GM19328 (cell line): ENCODE measurements at regions not wholly inside any gene's neighbourhood (a gene's known extent, or its start where the extent isn't known, plus 50 kb on each side); places are given as distances from the start of the nearest gene placed in this dataset.
A peak's percentile ranks its signal among the peaks of the same experiment; 100 is the strongest.
"Not testable (repeated sequence)": the region's sequence is repeated elsewhere in the genome, so short reads cannot be mapped to it uniquely, and the experiment has no call there.

Source experiments
- ATAC-seq: cut with Tn5 transposase; IDR thresholded peaks from one replicate; pipeline ENCODE4 v1.9.1; 2021; ENCODE audit warnings: mild to moderate bottlenecking, moderate library complexity; ENCODE audit not compliant: unreplicated experiment

DNA sequence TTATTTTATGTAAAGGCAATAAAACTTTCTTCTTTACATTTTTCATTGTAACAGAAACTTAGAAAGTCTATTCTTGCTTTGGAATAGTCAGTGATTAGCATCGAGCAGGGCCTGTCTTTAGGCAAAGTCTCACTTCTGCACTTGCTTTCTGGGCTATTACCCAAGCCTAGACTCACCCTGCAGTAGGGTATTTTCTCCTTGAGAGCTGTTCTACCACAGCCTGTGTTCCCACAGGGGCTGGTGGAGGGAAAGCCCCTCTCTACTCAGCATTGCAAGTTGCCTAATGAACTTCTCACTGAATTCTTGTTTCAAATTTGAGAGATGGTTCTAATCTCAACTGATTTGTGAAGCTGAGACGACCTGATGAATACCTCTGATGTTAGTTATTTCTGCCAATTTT lies 111.7 kb upstream of the KLHL14 start:
- ATAC-seq = peak; percentile 76

DNA sequence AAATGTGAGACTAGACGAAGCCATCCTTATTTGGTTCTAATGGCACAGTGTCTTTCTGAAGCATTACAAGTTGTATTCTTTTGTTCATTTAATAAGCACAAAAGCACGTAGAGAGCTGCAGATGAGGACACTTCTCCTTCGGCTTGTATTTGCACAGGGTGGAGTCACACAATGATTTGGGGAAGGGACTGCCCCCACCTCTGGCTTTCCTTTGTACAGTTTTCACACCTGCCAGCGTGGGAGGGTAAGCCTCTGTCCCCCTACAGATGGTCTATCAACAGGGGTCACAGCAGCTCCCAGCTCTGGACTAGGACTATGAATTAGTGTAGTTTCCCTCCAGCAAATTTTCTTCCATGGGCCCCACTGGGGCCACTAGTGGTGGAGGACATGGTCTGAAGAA lies 108.2 kb upstream of the KLHL14 start:
- ATAC-seq = no peak

DNA sequence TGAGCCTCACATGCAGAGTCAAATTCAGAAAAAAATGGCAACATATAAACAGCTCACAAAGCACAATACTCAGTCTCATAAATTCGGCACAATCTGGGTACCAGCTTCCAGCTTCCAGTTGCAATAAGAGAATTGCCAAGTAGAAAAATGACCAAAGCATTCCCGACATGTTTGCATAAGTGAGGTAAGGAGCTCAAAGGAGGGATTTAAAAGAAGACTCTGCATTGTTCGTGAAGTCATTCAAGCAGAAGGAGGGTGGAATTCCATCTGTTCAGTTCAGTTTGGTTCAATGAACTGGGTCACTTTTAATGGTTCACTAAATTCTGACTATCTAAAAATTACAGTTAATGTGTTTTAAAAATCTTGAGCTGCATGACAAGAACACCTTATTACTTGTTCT lies 106.7 kb upstream of the KLHL14 start:
- ATAC-seq = no peak

DNA sequence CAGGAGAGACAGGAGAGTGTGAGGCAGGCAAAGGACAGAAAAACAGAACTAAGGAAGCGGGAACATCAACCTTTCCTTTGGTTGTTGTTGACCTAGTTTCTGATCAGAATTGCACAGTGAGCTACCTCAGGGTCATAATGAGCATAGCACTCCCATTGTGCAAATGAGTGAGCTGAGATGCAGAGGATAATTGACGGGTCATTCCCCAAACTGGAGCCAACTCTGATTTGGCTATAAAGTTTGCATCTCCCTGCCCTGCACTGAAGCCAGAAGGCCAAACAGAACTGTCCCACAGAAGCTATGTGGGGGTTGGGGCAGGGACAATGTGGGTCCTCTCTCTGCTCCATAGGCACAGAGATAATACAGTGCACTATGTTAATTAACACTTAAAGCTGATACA lies 105.6 kb upstream of the KLHL14 start:
- no peak for ATAC-seq

DNA sequence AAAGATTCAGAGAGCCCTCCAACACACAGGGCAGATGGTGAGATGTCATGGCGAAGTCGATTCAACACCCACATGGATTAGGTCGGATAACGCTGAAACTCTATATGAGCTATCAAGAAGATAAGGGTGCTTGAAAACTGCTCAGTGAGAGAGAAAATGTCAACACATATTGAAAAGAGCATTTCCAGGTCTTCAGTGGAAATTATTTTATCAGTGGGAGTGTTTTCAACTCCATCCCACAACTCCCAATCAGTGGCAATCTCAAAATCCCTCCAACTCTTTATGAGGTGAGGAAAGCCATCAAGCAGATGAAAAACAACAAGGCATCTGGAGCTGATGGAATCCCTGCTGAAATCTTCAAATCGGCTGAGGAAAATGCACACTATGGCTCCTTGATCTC lies 104.5 kb upstream of the KLHL14 start:
- ATAC-seq = no peak

DNA sequence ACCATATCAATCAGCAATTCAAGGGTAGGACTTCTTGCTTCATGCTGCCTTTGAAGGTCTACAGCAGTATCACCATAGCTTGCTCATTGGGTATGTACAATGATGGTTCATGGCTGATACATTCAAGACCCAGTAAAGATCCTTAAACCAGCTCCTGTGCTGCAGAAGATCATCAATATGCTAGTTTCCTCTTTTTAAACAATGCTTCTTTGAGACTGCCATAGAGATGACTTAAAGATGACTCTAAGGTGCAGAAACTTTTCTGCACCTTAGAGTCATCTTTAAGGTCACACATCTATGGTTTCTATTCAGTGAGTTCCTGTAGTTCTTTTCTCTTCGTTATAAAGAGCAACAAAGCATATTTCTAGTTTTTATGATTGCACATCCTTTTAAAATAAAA lies 102.8 kb upstream of the KLHL14 start:
- no peak for ATAC-seq

DNA sequence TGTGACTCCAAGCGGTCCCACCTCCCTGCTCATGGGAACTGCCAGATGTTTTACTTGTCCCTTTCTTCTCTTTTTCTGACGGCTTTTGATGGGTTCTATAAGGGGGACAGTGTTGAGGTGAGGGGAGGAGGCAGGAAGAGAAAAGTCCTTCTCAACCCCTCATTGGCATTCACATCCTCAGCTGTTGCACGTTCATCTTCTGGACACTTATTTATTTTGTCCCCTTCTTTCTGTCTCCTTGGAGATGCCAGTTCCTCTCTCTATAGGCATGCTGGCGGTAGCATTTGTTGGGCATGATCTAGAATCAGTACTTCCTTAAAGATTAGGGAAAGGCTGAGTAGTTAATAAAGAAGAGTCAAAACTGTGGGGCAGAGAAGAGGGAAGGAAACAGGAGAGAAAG lies 99.0 kb upstream of the KLHL14 start:
- ATAC-seq = no peak

DNA sequence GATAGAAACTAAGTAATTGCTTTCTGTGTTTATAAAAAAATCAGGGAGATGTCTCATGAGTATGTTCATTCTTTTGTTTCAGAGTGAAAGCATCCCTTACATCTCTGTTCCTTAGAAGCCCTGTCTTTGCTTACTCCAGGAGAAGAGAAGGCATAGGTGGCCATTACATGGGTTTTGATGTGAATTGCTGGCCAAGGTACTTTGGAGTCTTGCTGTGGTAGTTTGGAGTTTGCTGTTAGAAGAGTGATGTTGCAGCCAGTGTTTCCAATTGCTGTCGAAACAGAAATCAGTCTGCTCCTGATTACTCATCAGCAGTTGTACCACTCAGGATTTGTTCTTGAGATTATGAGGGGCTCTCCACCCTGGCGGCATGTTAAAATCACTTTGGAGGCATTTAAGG lies 97.8 kb upstream of the KLHL14 start:
- ATAC-seq = no peak

DNA sequence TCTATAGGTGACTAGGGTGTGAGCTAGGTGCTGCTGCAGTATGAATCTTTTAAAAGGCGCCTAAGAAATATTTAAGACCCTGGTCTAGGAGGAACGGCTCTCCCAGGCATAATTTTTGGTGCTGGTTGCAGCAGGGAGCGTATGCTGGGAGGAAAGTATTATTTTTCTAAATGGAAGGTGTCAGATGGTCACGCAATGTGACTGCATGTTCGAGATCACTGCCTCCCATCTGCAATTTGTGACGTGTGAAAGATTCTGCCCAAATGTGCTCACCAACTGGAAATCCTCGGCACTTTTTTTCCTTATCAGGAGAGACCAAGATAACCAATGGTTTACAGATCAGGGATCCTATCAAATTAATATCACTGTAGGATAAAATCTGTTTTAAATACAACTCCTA lies 95.6 kb upstream of the KLHL14 start:
- ATAC-seq = no peak

DNA sequence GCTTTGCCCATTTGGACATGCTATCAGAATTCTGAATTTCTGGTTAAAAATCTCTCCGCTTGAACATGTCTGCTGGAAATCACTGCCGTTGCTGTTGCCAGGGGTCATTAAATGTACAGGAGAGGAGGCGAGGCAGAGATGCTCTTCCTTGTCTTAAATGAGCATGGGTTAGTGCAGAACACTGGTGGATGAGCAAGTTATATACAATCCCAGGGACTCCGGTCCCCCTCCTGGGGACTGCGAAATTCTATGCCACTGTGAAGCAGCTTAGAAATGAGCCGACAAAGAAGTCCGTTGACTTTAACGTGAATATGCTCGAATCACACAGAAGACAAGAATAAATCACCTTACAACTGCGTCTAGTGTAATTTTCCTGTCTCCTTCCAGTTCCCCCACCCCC lies 95.1 kb upstream of the KLHL14 start:
- no peak for ATAC-seq

DNA sequence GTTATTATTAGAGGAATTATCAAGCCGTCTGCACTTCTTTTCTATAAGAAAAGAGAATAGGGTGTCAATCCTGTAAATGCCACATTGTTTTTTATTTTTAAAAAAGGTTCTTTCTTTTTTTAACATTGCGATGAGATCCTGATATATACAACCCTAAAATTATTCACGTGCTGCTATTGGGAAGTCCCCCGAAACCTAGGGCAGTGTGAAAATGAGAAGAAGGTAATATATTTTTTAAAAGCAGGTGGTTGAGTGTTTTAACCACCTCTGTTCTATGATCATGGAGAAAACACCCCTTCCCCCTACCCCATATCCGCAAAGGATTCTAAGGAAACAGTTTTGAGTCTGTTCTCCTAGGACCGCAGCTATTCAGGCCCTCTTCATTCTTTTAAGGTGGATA lies 94.5 kb upstream of the KLHL14 start:
- no peak for ATAC-seq

DNA sequence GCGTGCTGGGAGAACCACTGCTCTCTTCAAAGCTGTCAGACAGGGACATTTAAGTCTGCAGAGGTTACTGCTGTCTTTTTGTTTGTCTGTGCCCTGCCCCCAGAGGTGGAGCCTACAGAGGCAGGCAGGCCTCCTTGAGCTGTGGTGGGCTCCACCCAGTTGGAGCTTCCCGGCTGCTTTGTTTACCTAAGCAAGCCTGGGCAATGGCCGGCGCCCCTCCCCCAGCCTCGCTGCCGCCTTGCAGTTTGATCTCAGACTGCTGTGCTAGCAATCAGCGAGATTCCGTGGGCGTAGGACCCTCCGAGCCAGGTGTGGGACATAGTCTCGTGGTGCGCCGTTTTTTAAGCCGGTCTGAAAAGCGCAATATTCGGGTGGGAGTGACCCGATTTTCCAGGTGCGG lies 89.2 kb upstream of the KLHL14 start:
- not testable (repeated sequence) for ATAC-seq

DNA sequence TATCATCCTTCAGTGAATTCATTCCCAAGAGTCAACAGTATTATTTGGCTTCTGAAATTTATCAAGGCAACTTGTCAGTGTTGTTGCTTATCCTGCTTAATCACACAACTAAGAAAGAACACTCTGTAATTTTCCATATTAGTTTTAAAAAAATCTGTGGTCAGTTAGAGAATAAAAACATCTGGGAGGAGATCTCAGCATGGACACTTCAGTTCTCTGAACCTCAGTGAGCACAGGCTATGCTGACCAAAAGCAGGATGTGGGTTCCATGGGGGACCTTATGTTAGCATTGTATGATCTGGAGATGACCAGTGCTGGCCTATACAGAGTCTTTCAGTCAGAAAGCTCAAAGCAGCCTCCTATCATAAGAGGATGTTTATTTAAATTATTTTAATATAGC lies 79.1 kb upstream of the KLHL14 start:
- ATAC-seq = no peak

DNA sequence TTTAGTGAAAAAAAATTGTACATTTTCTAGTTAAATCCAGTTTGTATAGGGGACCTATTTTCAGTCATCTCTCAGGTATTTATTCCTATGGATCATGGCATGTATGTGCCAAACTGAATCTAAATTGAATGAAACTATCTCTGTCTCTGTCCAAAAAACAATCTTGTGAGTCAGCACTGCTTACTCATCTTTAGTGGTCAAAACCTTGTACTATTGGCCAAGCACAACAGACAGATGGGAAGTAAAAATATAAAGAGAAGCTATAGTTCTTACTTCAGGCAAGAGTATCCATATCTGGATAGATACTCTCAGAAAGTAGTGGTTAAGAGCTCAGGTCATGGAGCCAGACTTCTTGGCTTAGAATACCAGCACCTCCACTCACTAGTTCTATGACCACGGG lies 76.0 kb upstream of the KLHL14 start:
- no peak for ATAC-seq

DNA sequence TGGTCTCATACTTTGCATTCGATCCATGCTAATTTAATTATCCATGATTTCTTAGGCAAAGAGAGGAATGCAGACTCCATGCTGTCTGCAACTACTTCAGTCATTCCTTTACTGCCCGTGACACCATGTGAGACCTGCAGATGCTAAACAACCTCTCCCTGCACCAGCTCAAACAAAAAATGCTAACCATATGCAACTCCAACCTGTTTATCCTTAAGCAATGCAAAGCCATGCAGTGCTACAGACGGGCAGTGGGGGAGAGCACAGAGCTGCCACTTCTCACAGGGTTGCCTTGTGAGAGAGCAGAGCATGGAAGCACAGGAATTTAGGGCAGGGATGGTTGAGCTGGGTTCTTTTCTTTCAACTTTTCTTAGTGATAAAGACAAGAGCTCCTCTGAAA lies 74.9 kb upstream of the KLHL14 start:
- no peak for ATAC-seq

DNA sequence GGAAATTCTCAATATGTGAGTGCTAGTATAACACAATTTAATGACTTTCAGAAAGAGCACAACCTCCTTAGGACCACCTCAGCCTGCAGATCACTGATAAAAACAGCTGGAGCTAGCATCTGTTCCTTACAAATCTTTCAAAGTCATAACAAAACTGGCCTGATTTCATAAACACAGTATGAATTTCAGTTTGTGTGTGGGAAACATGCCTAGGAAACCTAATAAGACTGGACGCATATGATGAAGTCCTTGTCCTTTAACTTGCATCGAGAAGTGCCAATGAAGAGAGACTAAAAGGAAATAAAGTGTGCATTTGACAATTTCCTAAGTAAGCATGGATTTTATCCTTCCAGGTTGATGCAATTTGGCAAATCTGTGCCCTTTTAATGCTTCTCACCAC lies 74.1 kb upstream of the KLHL14 start:
- no peak for ATAC-seq

DNA sequence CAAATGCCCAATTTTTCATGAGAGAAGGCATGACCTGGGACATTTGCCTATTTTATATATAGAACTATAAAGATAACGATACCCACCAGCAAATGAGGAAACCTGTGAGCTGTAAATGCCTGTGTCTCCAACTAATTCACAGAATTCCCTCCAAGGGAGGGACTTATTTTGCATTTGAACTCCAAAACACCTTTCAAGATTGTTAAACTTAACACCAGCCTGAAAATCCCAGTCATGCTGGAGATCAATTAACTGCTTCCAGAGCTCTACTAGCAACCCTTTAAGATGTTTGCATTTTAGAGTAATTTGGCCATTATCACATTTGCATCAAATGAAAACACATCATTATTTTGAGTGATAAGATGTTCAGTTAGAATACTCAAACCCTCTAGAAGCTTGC lies 68.1 kb upstream of the KLHL14 start:
- no peak for ATAC-seq

DNA sequence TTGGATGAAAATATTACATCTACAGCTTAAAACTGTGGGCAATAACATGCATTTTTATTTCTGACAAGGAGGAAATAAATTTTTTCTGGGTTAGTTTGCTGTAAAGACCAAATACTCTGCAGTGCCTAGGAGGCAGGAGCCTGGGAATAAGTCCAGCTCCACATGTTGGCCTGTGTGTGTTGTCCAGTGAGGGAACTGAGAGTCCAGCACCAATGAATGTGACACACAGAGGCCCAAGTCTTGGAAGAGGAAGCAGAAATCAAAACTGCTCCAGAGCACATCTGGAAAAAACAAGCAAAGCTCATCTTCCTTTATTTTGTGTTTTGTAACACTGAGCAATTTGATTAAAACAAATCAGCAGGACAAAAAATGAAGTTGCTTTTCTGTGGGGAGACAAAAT lies 63.1 kb upstream of the KLHL14 start:
- no peak for ATAC-seq

DNA sequence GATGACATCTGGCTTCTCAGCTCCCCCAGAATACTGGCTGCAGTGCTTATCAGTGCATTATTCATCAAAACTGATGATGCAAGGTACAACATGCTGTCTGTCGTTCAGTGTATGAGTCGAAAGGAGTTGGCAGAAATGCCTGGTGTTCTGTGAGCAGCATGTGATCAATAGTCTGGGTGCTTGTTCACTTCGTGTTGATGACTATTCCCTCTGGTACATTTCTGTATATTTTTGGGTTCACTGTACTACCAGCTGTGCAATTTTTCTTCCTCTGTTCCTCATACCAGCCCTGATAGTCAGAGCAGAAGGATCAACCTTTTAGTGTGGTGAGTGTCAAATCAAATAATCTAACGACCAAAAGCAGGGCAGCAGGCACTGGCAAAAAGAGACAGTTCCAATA lies 59.0 kb upstream of the KLHL14 start:
- no peak for ATAC-seq

DNA sequence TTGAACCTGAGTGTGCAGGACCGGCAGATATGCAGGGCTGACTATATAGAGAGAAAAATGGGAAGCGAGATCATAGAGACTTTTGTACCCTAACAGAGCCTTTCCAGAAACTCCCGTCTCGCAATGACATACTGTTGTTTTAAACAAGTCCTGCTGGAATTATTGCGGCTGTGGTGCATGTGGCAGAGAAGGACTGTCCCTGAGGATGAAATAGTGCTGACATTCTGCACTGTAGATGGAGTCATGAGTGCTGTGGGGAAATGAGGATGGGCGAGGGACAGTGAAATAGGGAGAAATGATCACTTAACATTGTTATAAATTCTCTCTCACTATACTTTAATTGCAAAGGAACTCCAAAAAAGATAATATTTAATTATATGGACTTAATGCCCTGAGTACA lies 50.4 kb upstream of the KLHL14 start:
- ATAC-seq = no peak
